MM.1S (cell line): ENCODE measurements at regions not wholly inside any gene's neighbourhood (a gene's known extent, or its start where the extent isn't known, plus 50 kb on each side); places are given as distances from the start of the nearest gene placed in this dataset.

Experiments
- CTCF ChIP-seq: fragments of 300-600 bp; sonication (generic); IDR thresholded peaks from 2 replicates; pipeline ENCODE4 v1.5.1; 2016; ENCODE audit warnings: antibody characterized with exemption, low read length, mixed read lengths
- EZH2 ChIP-seq: fragments of 300-600 bp; sonication (generic); optimal IDR thresholded peaks from 2 replicates; pipeline ENCODE3; 2017; ENCODE audit warnings: low read depth, mild to moderate bottlenecking, antibody characterized with exemption, low read length, mixed read lengths

- no peak for TF ChIP-seq CTCF
- no peak for TF ChIP-seq EZH2
These were observed 70.9 kb downstream of the RESF1 start for GRCh38 chr12:32030151-32030550.
